Medulla oblongata (tissue), 1 donor: ENCODE measurements at regions not wholly inside any gene's neighbourhood (a gene's known extent, or its start where the extent isn't known, plus 50 kb on each side); places are given as distances from the start of the nearest gene placed in this dataset.
"Not testable (repeated sequence)": the region's sequence is repeated elsewhere in the genome, so short reads cannot be mapped to it uniquely, and the experiment has no call there.

Experiments used
- DNase-seq: peaks from one replicate; pipeline ENCODE4 v3.0.0-alpha.2; 2015; ENCODE audit errors: extremely low spot score

DNA sequence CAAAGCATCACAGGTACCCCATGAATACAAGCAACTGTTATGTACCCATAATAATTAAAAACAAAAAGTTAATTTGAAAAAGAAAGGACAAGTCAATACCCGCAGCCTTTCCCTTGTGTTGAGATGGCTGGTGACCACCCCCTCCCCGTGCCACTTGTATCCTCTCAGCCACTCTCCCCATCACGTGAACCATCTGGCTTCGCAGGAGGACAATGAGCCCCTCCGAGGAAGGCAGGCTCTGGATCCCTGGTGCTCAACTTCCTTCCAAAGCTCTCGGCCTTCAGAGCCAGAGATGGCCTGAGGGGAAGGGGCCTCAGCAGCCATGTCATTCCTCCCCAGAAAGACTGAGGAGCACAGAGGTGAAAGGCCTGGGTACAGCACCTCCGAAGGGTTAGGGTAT lies 120.4 kb upstream of the RAB4A start:
- no peak for DNase-seq

DNA sequence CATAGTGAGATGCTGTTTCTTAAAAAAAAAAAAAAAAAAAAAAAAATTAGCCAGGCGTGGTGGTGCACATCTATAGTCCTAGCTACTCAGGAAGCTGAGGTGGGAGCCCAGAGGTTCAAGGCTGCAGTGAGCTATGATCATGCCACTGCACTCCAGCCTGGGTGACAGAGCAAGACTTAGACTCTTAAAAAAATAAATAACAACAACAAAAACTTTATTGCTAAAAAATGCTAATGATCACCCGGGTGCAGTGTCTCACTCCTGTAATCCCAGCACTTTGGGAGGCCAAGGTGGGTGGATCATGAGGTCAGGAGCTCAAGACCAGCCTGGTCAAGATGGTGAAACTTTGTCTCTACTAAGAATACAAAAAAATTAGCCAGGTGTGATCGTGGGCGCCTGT lies 119.5 kb upstream of the RAB4A start:
- not testable (repeated sequence) for DNase-seq

DNA sequence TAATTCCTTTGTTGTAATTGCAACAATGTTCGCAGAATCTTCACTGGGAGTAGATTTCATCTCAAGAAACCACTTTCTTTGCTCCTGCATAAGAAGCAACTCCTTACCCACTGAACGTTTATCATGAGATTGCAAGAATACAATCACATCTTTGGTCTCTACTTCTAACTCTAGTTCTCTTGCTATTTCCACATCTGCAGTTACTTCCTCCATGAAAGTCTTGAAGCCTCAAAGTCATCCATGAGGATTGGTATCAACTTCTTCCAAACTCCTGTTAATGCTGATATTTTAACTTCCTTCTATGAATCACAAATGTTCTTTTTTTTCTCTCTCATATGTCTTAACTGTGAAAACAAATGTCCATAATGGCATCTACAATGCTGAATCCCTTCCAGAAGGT lies 118.6 kb upstream of the RAB4A start:
- no peak for DNase-seq

DNA sequence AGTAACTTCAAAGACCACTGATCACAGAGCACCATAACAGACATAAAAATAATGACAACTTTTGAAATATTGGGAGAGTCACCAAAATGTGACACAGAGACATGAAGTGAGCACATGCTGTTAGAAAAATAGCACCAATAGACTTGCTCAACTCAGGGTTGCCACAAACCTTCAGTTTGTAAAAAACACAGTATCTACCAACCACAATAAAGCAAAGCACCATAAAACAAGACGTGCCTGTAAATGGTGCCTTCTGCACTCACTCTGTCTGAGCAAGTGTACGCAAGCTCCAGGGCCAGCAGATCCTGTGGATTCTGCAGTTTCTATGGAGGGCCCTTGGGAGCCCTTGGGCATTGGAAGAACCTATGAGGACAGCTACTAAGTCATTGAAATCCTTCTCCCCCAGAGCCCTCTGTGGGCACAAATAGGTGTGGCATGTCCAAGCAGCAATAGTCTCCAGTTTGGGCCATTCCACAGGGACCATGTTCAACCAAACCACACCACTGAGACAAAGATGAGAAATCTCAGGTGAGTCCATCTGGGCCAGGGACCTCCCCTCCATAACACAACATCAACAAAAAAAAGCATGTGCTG lies 116.9 kb upstream of the RAB4A start:
- DNase-seq: no peak

DNA sequence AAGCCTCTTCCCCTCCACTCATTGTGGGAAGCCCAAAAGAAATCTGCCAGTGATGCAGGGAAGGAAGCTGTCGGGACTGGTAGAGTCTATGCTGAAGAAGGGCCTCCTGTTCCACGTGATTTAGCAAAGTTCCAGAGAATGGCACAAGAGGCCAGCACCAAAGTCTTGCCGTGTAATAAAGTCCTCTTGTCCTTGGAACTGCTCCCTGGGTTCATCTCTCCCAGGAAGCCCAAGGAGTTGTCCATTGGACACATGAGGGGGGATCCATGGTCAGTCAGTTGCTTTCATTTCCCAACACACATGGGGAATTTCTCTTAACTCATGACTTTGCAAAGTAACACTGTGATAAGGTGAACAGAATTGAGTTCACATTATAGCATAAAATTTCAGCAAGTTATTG lies 116.1 kb upstream of the RAB4A start:
- no peak for DNase-seq

DNA sequence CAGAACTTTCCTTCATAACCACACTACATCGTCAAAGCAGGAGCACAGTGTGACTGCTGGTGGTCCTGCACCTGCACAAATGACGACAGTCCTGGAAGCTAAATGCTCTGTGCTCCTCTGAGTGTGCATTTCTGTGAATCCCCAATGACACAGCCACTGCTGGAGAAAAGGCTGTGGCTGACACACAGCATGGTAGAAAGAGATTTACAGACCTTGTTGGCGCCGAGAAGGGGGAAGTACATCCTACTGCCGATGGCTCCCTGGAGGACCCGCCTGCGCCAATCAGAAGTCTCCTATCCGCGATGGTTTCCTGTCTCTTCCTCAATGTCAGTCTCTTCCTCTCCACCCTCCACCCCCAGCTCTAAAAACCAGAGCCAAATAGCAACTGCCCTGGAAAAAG lies 115.4 kb upstream of the RAB4A start:
- no peak for DNase-seq

DNA sequence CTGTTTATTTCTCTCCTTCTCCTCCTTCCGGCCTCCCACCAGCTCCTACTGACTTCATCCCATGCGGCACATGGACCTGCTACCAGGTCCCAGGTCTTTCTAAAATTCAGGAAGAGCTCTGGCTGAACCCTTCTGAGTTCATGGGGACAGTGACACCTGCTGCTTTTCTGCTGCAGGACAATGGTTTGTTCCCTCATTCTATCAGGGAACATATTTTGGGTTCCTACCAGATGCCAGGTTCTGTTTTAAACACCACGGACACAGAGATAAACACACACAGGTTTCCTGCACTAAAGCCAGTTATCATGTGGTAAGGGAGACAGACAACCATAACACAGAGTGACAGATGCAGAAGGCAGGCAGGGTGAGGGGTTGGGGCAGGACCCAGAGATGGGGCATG lies 114.0 kb upstream of the RAB4A start:
- peak; percentile 44 for DNase-seq

DNA sequence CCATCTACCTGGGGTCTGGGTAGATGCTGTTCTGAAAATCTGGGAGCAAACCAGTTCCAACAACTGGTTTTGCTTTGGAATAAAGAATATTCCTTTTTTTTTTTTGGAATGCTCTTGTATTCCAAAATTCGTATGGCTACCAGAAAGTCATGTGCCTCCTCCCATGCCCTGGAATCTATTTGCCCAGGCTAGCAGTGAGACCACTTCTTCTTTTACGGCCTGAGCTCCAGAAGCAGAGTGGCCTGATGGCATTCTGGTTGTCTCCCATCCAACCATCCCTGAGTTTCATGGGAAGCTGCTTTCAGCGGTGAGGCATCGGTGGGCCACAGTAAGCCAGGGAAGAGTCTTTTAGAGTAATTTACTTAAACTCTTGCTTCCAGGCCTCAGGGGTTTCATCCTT lies 113.4 kb upstream of the RAB4A start:
- DNase-seq: no peak

DNA sequence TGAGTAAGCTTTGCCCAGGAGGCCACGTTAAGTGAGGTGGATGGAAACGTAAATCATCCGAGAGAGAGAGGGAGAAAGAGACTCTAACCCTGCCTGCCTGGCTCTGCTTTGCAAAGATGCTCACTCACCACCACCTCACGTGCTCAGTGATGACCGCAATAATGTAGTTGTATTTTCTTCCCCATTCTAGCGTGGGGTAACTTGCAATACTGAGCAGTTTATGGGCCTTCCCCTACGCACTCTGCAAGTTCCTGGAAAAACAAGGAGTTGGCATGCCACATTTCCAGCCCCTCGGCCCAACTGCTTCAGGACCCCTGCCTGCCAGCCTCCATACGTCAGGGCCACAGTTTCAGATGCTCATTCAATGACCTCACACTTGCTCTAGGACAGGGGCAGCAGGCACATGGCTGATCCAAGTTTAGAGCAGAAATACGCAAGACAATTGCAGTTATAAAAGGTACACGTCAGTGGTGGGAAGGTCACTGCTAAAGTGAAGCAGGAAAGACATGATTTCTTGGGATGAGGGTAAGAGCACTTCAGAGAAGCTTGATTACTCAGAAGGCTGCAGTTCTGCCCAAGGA lies 112.5 kb upstream of the RAB4A start:
- DNase-seq: no peak

DNA sequence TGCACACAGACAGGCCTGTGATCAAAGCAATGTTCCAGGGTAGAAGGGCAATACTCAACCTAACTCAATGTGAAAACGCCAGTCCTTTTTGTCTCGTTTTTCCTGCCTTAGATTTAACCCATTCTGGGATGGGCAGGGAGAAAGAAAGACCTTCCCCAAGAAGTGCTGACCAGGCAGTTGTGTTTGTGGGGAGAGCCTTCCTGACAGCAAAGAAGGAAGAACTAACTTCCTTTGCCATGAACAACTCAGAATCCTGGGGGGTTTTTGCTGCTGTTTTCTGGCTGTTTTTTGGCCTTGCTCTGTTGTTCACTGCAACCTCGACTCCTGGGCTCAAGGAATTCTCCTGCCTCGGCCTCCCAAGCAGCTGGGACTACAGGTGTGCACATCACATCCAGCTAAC lies 112.0 kb upstream of the RAB4A start:
- DNase-seq: no peak

DNA sequence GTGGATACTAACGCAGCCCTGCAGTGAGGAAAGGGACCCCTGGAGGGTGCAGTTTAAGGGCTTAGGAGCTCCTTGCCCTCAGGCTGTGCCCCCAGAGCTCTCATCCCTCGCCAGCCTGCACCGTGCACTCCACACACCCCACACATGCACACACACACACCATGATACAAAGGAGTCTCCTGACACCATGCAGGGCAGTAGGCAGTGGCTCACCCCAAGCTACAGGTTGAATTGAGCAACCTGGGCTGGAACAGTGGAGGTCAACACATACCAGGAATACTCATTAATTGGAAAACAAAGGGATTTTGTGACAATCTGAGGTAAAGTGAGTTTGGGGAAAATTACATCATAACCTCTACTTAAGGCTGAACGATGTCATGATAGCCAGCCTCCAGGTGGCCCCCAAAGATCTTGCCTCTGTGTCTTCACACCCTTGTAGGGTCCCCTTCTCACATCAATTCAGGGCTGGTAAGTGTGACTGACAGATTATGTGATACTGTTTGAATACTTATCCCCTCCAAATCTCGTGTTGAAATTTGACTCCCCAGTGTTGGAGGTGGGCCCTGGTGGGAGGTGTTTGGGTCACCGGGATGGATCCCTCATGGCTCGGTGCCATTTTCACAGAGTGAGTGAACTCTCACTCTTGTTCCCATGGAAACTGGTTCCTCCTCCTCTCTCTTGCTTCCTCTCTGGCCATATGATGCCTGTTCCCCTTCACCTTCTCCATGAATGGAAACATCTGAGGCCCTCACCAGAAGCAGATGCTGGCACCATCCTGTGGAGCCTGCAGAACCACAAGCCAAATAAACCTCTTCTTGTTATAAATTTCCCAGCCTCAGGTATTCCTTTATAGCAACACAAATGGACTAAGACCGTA lies 111.0 kb upstream of the RAB4A start:
- no peak for DNase-seq

DNA sequence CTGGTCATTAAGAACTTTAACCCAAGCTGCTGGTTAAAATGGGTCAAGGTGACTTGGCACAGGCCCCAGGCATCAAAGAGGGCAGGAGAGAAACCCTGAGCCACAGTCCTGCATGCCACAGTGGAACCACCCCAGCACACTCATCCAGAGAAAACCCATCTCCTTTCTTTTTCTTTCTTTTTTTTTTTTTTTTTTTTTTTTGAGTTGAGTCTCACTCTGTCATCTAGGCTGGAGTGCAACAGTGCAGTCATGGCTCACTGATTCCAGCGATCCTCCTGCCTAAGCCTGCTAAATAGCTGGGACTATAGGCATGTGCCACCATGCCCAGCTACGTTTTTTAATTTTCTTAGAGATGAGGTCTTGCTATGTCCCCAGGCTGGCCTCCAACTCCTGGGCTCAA lies 109.2 kb upstream of the RAB4A start:
- no peak for DNase-seq

DNA sequence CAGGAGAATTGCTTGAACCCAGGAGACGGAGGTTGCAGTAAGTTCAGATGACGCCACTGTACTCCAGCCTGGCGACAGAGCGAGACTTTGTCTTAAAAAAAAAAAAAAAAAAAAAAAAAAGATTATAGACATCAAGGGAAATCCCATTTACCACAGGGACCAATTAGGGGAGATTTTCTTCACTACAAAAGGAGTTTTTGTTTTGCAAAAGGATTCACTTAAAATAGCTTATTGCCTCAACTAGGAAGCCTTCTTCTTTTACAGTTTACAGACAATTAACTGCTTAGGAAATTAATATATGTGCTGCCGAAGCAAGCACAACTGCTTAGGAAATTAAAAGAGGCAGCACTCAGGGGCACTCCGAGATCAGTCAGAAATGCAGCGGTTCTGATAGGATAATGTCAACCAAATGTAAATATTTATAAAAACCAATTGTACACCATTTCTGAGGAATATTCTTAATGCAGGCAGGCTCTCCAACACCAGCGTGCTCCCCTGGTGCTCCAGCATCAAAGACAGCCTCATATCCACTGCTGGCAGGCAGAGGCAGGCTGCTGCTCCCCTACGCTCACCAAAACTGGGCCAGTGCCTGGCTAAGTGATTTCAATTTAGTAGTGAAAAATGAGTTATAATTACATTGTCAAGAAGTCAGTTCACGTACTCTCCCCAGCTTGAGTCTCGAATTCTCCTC lies 107.9 kb upstream of the RAB4A start:
- no peak for DNase-seq

DNA sequence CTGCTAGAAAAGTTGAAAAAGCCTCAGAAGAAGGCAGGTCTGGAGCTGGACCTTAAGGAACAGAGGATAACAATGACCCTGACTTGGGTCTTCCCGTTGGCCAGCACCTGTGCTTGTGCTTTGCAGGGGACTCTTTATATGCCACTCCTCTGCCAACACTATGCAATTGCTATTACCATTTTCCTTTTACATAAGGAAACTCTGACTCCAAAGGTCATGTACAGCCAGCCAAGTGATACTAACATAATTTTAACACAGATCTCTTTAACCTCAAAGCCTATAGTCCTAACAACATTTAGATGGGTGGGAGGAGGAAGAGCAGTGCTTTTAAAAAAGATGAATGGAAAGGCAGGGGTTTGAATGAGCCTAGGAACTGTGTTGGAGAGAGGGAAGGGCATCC lies 106.6 kb upstream of the RAB4A start:
- DNase-seq: no peak

DNA sequence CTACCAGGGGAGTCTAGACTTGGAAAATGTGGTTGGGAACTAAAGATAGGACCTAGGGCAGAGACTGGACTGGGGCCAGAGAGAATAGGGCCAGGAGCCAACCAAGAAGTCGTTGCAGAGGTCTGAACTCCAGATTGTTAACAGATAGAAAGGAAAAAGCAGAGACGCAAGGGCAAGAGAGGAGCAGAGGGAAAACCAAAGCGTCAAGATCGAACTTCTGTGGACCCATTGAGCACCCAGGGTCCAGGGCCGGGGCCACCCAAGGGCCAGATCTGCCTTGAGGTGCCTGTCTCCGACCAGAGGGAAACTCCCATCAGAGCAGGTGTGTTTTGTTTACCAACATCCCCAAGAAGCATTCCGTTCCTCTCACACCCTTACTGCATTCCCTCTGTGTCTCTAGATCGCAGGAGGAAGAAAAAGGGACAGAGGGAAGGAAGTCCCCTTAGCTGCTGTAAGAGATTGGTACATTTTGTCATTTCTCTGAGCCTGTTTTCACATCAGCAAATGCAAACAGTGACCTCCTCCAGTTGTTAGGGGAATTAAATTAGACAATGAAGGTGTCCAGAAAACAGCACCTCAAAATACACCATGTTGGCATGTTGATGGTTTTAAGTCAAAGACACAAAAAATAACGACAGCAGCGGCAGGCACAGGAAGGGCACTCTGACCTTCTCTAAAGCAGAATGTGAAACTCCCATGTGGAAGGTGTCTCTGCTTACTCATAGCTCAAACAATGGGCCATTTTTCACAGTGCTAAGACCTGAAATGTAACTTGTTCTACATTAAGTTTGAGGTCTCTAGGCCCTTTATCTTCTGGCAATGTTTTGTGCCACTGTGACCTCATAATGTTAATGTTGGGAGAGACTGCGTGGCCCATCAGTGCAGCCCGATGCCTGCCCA lies 105.8 kb upstream of the RAB4A start:
- DNase-seq: no peak

DNA sequence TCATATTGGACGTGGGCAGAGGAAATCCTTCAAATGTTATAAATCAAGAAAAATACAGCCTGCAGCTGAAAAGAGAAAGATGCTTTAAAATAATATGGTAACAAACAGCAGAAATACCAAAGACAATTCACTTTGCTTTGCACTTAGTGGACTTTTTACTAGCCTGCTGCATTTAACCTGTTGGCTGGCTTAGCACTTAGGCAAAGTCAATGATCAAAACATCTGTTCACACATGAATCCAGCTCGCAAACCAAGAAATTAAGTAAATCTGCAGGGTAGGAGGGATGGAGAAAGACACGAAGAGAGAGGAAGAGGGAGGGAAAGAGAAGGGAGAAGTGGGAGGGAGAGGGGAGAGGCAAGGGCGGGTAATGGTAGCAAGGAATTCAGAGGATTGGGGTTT lies 103.6 kb upstream of the RAB4A start:
- DNase-seq: no peak

DNA sequence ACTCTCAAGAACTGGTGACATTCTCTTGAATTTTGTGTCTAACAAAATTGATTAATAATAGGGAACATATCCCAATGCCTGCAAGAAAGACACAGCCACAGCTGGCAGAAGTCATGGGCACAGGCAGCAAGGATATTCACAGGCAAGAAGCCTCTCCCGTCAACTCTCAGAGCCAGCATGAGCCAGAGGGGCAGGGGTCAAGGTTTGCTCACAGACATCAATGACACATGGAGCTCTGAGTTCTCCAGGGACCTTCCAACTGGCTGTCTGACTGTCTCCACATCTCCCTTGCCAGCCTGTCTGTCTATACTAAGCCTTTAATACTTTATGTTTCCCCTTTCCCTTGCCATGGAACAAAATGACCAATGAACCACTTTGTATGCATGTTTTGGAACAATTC lies 101.5 kb upstream of the RAB4A start:
- DNase-seq: no peak

DNA sequence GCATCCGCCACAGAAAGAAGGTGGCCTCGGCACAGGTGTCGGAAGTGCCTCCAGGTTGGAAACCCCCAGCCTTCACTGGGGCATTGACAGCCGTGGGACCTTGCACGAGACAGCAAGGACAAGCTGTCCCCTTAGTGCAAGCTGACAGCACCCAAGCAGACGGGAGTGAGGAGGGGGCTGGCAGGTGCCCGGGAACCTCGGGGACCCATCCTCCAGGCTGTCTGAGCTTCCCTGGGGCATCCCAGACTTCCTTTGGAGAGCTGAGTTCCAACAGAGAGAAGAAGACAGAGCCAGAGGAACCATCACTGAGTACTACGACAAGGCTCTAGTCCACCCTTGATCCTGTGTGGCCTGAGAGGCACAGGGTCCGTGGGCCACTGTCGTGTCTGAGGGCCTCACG lies 100.6 kb upstream of the RAB4A start:
- no peak for DNase-seq

DNA sequence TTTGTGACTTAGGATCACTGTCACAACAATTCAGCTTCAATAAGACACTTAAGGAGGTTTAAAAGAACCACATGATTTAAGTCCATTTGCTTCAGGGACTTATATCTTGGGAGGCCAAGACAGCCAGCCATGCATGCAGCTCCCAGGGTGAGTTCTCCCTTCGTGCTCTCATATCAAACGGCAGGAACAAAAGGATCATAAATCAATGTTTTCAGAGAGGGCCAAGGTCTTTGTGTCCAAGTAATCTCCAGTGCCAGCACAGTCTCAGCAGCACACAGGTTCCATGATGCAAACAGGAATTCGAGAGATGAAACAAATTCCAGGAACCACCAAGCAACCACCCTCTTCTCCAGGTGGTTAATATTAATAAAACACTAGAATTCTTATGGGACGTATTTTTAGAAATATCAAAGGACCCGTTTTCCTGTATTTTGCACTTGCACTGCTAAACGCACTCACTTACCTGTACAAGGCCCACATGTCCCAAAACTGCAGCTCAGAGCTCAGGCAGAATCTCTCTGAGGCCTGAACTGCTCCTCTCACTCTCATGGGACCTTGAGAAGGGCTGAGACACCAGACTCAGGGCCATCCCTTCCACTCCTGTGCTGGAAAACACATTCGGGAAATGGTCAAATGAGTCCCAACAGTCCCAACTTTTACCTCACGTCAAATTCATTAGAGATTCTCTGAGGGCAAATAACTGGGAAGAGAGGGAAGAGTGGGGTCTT lies 100.0 kb upstream of the RAB4A start:
- no peak for DNase-seq

DNA sequence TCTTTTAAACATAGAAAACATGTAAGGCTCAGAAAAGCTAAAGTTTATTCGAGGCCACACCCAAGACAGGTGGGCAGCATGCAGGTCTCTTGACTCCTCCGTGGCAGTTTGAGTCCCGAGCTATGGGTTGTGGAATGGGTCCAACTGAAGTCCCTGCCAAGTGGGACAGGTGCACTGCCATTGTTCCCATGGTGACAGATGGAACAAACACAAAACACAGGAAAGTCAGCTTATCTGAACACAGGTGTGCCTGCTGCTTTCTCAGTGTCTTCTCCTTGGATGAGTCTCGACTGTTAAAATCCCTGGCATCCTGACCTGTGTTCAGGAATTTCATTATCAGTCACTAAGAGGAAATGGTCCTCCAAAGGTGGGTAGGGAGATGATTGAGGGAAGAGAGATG lies 99.0 kb upstream of the RAB4A start:
- no peak for DNase-seq
